ENCODE measurements at regions not wholly inside any gene's neighbourhood (a gene's known extent, or its start where the extent isn't known, plus 50 kb on each side); places are given as distances from the start of the nearest gene placed in this dataset.
"Not testable (repeated sequence)": the region's sequence is repeated elsewhere in the genome, so short reads cannot be mapped to it uniquely, and the experiment has no call there.

- no peak for DNase-seq
These were observed 118.8 kb upstream of the CCND2 start for GRCh38 chr12:4154672-4155225.

- DNase-seq = no peak
These were observed 120.1 kb upstream of the CCND2 start for GRCh38 chr12:4153343-4153892.

- DNase-seq = no peak
These were observed 121.3 kb upstream of the CCND2 start for GRCh38 chr12:4152145-4152795.

- DNase-seq = no peak
These were observed 122.0 kb upstream of the CCND2 start for GRCh38 chr12:4151362-4152121.

GRCh38 chr12:4150355-4150754 is 123.2 kb upstream of the CCND2 start:
- DNase-seq = not testable (repeated sequence)

- DNase-seq = no peak
These were observed 125.0 kb upstream of the CCND2 start for GRCh38 chr12:4148418-4149056.

GRCh38 chr12:4147031-4147481 is 126.5 kb upstream of the CCND2 start:
- no peak for DNase-seq

GRCh38 chr12:4145990-4146859 is 127.3 kb upstream of the CCND2 start:
- DNase-seq = no peak

GRCh38 chr12:4144676-4145075 is 128.9 kb upstream of the CCND2 start:
- no peak for DNase-seq

GRCh38 chr12:4143896-4144295 is 129.7 kb upstream of the CCND2 start:
- DNase-seq = no peak

GRCh38 chr12:4141348-4142270 is 132.0 kb upstream of the CCND2 start:
- DNase-seq = no peak

- no peak for DNase-seq
These were observed 132.8 kb upstream of the CCND2 start for GRCh38 chr12:4140581-4141301.

GRCh38 chr12:4139191-4139590 is 134.4 kb upstream of the CCND2 start:
- DNase-seq = no peak

GRCh38 chr12:4138532-4138931 is 135.0 kb upstream of the CCND2 start:
- DNase-seq = not testable (repeated sequence)

GRCh38 chr12:4138051-4138450 is 135.5 kb upstream of the CCND2 start:
- no peak for DNase-seq

GRCh38 chr12:4137441-4137840 is 136.1 kb upstream of the CCND2 start:
- no peak for DNase-seq

- DNase-seq = no peak
These were observed 136.5 kb upstream of the CCND2 start for GRCh38 chr12:4137015-4137414.

- no peak for DNase-seq
These were observed 137.5 kb upstream of the CCND2 start for GRCh38 chr12:4135919-4136605.

GRCh38 chr12:4134448-4135263 is 138.9 kb upstream of the CCND2 start:
- DNase-seq = no peak

Measured in T1000 (cell line).